ENCODE measurements at regions not wholly inside any gene's neighbourhood (a gene's known extent, or its start where the extent isn't known, plus 50 kb on each side); places are given as distances from the start of the nearest gene placed in this dataset.
A peak's percentile ranks its signal among the peaks of the same experiment; 100 is the strongest.

DNA sequence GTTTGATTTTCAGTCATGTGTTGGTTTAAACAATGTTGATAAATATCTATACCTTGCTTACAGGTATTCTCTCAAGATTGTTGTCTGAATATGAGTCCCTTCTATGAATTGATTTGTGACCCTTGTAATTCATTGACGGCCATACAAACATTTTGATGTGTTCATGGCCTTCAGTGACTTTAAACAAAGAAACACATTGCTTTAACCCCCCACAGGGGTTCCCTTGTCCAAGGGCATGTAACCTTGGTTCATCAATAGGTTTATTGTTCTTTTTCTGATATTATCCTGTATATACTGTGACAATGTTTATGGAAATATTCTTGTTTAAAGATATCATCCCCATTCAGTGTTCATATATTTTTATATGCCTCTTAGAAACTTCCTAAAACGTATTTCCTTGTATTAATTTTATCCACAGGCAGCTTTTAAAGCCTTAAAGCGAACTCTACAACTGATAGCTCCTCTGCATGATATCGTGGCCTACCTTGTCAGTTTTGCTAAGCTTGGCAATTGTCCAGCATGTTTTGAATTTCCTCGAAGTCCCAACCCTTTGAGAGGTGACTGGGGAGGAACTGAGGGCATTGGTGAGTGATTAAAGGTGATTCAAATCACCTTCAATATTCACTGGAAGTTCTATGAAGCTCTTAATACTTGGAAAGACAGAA lies 87.0 kb downstream of the CD164 start:
- DNase-seq, result no peak

GRCh38 chr6:109292983-109293586 lies 89.2 kb downstream of the CD164 start:
- DNase-seq, result no peak

DNA sequence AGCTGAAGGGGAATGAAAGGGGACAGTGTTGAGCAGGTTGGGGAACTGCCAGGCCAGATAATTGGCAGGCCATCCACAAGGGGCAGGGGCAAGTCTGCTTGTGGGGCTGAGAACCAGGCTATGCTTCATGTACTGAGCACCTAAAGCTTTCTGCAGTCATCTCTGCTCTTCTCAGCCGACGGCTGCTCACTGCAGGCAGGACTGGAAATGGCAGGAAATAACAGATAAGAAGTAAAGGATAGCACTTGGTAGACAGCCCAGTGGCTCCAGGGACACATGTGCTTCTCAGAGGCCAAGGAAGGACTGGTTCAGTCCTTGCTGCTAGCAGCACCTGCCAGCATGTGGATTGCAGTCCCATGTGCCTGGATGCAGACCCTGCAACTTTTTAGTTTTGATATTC lies 89.8 kb downstream of the CD164 start:
- DNase-seq, result no peak

- no peak for DNase-seq
These were observed 90.4 kb downstream of the CD164 start for GRCh38 chr6:109291902-109292301.

GRCh38 chr6:109290143-109290931 lies 91.9 kb downstream of the CD164 start:
- DNase-seq, result no peak

DNA sequence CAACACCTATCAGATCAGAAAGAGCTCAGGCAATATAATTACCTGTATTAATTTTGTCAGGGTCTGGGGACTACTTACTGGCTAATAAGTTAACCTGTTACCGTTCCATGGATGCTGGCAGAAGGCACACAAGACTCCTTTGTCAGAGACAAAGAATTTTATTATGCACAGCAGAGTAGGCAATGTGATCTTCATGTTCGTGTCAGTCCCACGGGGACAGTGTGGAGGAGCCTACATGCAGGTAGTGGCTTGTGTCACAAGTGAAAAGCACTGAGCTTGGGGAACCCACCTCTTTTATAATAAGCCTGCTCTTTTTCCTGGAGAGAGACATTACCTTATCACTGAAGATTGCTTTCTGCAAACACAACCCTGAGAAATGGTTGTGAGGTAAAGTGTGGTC lies 96.9 kb downstream of the CD164 start:
- no peak for DNase-seq

- DNase-seq, result no peak
These were observed 97.6 kb downstream of the CD164 start for GRCh38 chr6:109284675-109285074.

GRCh38 chr6:109282756-109283155 lies 99.5 kb downstream of the CD164 start:
- peak; percentile 14 to 31 for DNase-seq

- DNase-seq, result no peak
These were observed 102.6 kb downstream of the CD164 start for GRCh38 chr6:109279628-109280027.

DNA sequence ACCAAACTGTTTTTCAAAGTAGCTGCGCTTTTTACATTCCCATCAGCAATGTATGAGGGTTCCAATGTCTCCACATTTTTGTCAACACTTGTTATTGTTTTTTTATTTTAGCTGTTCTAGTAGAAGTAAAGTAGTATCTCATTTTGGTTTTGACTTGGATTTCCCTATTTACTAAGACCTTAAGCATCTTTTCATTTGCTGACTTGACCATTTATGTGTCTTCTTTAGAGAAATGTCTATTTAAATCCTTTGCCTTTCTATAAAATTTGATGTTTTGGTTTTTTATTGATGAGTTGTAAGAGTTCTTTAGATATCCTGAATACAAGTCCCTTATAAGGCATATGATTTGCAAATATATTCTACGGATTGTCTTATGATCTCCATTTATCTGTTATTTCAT lies 110.6 kb downstream of the CD164 start:
- no peak for DNase-seq

DNA sequence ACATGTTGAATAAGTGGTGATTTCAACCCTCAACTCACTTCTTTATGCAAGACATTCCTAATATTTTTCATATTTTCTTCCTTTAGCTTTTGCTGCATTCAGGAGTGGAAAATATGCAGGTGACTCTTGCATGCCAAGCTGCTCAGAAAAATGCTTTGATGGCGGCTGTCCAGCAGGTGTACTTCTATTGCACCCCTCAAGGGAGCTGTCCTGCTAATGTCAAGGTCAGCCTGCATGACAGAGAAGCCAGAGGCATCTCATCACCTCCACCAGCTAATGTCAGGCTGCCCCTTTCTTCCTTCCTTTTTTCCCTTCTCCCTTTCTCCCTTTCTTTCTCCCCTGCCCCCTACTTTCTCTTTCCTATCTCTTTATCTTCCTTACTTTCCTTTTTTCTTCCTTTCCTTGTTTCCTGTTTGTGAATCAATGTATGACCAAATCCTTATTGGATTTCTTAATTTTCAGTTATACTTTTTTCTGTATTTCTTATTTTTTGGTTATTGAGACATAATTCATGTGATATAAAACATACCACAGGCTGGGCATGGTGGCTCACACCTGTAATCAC lies 112.2 kb downstream of the CD164 start:
- DNase-seq, result no peak

- DNase-seq, result no peak
These were observed 113.2 kb downstream of the CD164 start for GRCh38 chr6:109269057-109269456.

DNA sequence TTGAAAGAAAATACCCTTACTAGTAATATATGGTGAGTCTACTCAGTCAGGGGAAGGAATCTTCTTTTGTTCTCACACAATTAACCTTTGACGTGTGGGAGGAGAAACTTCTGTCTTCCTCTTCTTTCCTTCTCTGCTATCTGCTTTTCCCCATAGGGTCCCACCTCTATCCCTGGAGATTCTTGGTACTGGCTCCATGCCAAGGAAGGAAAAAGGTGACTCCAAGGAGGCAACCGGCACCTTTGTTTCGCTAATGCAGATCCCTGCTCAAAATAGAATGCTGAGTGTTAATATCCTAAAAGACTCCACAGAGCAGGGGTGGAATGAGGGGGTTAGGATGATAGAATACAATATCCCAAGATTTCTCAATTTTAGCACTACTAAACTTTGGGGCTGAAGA lies 116.7 kb downstream of the CD164 start:
- no peak for DNase-seq

GRCh38 chr6:109263873-109264700 lies 118.2 kb downstream of the CD164 start:
- no peak for DNase-seq

- DNase-seq, result no peak
These were observed 120.0 kb downstream of the CD164 start for GRCh38 chr6:109262261-109262660.

GRCh38 chr6:109261811-109262210 lies 120.5 kb downstream of the CD164 start:
- no peak for DNase-seq

- DNase-seq, result no peak
These were observed 121.6 kb downstream of the CD164 start for GRCh38 chr6:109260701-109261100.

- no peak for DNase-seq
These were observed 122.1 kb downstream of the CD164 start for GRCh38 chr6:109260126-109260525.

- no peak for DNase-seq
These were observed 124.1 kb downstream of the CD164 start for GRCh38 chr6:109258129-109258528.

DNA sequence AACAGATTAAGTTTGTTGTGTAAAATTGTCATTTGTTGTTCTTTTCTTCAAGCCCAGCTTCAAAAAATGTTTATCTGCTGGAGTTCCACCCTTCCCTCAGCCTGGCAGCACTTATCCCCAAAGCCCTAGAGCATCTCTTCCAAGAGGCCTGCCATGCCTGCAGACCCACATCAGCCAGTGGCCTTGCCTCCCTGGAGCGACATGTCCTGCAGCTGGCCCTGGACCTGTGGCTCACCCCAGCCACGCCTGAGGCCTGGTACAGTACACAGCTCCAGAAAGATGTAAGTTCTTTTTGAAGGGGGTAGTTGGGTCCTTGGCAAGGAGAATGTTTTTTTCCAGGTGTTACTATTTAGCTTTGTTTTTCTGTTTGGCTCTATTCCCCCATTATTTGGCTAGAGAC lies 124.8 kb downstream of the CD164 start:
- no peak for DNase-seq

- no peak for DNase-seq
These were observed 126.2 kb downstream of the CD164 start for GRCh38 chr6:109255946-109256640.

DNA sequence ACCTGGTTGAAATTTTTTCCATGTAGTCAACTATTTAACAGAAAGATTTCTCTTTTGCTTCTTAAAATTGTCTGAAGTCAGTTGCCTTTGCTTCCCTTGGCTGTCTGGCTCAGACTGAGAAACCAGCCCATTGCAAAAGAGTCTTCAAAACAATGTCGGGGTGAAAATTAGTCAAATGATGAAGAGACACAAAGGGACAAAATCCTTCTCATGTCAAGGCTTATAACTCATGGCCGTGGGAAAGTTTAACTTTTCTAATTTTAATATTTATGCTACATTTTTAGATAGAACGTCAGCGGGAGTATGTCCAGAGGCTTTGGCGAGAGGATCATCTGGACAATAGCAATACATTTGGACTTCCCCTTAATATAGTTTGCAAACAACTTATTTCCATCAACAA lies 127.2 kb downstream of the CD164 start:
- no peak for DNase-seq
